PFSK-1 (cell line): ENCODE measurements at regions not wholly inside any gene's neighbourhood (a gene's known extent, or its start where the extent isn't known, plus 50 kb on each side); places are given as distances from the start of the nearest gene placed in this dataset.

Experiments used
- FOXP2 ChIP-seq: optimal IDR thresholded peaks from 2 replicates; pipeline ENCODE3; 2011; ENCODE audit warnings: borderline replicate concordance, control low read depth, inconsistent platforms; ENCODE audit not compliant: insufficient read depth; ENCODE audit errors: extremely low read length, extremely low read depth
- POLR2AphosphoS5 ChIP-seq: IDR thresholded peaks from 2 replicates; pipeline ENCODE4 v1.6.1; 2012; ENCODE audit warnings: low read depth, mild to moderate bottlenecking, control low read depth, low read length, moderate library complexity
- SIN3A ChIP-seq: IDR thresholded peaks from 2 replicates; pipeline ENCODE4 v1.6.1; 2012; ENCODE audit warnings: mild to moderate bottlenecking, low read length, moderate library complexity, borderline replicate concordance; ENCODE audit not compliant: insufficient read depth
- TAF1 ChIP-seq: IDR thresholded peaks from 2 replicates; pipeline ENCODE4 v1.6.1; 2012; ENCODE audit warnings: low read length, control low read depth, borderline replicate concordance; ENCODE audit not compliant: insufficient read depth
- TF ChIP-seq, protein P1 (sequence below), 2 experiments: IDR thresholded peaks; 2 replicates each; pipeline versions ENCODE4 v1.6.1 to v1.8.0; 2011 to 2012; ENCODE audit warnings: low read depth in 2 of 2, low read length in 2 of 2, control low read depth in 1 of 2, inconsistent platforms in 1 of 2, mild to moderate bottlenecking in 1 of 2, moderate library complexity in 1 of 2; ENCODE audit not compliant: insufficient read depth in 1 of 2

DNA sequence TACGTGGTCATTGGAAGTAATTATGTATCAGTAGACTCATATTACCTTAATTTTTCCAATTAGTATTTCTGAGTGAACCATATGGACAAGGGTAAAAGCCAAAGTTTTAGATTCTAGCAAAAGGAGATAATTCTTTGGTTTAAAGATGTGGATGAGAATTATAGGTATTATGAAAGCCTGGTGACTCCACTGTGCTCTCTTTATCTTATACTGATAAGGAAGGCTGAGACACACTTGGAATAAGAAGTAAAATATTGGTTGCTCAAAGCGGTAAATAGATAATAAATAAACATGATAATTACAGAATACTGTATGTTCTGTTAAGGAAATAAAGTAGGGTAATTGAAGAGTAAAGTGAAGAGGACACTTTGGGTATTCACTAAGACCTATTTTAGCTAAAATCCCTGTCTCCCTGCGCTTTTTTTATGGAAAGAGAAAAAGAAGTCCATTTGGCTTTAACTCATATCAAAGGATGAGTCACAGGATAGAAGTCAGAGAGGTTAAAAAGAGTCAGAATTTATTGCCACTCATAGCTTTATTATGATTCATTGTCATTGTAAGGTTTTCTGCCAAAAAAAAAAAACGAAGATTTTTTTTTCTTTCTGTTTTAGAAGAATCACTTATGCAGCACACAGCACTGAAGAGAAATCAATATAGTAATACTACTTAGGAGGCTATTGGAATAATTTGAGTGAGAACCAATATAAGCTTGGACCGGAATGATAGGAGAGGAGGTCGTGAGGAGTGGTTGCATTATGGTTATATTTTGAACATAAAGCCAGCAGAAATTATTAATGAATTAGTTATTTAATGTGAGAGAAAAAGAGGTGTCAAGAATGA, 2463.1 kb downstream of the ARAP2 start:
- no peak for TF ChIP-seq FOXP2

DNA sequence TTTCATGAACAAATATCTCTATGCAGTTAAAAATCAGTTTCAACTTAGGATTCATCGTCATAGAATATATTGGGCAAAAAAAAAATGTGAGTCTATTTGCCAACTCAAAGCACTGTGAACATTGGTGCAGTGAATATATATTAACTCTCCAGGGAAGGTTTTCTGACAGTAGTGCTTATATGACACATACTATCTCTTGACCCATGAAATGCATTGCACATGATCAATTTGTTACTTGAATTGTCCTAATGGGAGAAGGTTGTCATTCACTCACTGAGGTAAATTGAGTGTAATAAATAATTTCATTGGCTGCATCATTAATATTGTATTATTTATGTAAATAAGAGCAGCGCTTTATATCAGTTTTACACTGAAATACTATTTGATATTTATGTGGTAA, 2458.5 kb downstream of the ARAP2 start:
- TF ChIP-seq SIN3A (no peak), TAF1 (no peak), FOXP2 (no peak), POLR2AphosphoS5 (no peak)
- TF ChIP-seq, protein P1, sequence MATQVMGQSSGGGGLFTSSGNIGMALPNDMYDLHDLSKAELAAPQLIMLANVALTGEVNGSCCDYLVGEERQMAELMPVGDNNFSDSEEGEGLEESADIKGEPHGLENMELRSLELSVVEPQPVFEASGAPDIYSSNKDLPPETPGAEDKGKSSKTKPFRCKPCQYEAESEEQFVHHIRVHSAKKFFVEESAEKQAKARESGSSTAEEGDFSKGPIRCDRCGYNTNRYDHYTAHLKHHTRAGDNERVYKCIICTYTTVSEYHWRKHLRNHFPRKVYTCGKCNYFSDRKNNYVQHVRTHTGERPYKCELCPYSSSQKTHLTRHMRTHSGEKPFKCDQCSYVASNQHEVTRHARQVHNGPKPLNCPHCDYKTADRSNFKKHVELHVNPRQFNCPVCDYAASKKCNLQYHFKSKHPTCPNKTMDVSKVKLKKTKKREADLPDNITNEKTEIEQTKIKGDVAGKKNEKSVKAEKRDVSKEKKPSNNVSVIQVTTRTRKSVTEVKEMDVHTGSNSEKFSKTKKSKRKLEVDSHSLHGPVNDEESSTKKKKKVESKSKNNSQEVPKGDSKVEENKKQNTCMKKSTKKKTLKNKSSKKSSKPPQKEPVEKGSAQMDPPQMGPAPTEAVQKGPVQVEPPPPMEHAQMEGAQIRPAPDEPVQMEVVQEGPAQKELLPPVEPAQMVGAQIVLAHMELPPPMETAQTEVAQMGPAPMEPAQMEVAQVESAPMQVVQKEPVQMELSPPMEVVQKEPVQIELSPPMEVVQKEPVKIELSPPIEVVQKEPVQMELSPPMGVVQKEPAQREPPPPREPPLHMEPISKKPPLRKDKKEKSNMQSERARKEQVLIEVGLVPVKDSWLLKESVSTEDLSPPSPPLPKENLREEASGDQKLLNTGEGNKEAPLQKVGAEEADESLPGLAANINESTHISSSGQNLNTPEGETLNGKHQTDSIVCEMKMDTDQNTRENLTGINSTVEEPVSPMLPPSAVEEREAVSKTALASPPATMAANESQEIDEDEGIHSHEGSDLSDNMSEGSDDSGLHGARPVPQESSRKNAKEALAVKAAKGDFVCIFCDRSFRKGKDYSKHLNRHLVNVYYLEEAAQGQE (IDR thresholded peaks at IDR 0.05; ENCODE audit: insufficient read depth in 1 of 2, low read depth in 2 of 2, low read length in 2 of 2): no peak

DNA sequence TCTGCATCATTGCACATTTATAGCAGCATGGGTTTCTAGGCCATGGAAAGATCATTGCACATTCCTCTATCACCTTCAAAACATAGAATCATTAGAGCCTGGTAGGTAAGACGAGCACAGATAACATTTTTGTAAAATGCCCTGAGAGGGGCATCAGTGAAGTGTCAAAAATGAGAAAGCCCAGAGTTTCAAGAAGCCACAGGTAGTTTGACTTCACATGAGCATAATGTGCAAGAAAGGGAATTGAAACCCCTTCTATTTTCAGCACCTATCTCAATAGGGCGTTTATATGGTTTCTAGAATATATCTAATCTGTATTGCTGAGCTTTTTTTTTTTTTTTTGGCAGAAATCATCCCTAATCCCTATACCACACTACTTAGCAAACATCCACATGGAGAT, 2441.7 kb downstream of the ARAP2 start:
- no peak for TF ChIP-seq TAF1
- TF ChIP-seq SIN3A: no peak
- no peak for TF ChIP-seq POLR2AphosphoS5
- TF ChIP-seq FOXP2: no peak
- TF ChIP-seq, protein P1 (IDR thresholded peaks at IDR 0.05; ENCODE audit: insufficient read depth in 1 of 2, low read depth in 2 of 2, low read length in 2 of 2): no peak

DNA sequence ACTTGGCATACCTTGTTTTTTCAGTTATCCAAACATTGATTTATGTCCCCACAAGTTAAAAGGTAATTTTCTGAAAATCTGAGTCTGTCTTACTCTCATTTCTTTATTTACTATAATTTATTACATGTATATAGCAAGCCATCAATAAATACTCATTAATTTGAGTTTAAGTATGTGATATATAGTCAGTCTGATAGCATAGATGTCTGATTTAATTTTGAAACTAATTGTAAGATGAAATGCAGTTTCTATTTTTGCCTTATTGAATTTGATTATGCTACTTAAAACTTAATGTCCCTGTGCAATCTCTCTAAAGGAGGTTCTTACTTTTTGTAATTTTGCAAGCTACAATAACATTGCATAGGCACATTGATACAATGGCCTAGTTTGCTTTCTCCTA, 2418.6 kb downstream of the ARAP2 start:
- TF ChIP-seq, protein P1 (IDR thresholded peaks at IDR 0.05; ENCODE audit: insufficient read depth in 1 of 2, low read depth in 2 of 2, low read length in 2 of 2): no peak
- TF ChIP-seq TAF1 (no peak), FOXP2 (no peak)

DNA sequence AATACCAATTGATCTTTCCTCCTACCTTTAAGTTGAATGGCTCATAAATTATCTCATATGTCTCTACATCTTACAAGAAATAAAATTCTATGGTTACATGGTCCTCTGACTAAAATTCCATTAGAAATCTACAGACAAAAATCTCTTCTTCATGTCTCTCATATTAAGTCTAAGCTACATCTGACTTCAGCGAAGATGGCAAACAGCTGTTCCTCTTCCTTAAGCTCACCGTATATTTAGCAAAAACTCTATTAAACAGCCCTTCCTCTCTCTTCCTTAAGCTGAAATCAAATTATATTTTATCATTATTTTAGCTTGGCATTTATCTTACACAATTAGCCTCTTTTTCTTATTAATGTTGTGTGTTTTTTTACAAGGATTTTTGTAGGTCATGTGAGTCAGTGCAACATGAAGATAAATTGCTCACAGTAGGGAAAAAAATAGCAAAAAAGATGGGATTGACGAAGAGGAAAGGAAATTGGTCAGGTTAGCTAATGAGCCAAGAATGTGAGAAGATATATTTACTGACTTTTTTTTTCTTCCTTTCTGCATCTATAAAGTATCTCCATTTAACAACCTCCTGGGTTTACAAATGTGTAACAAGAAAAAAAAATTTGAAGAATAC, 2412.8 kb downstream of the ARAP2 start:
- TF ChIP-seq FOXP2: no peak
- TF ChIP-seq POLR2AphosphoS5: no peak
- no peak for TF ChIP-seq TAF1
- TF ChIP-seq, protein P1 (IDR thresholded peaks at IDR 0.05; ENCODE audit: insufficient read depth in 1 of 2, low read depth in 2 of 2, low read length in 2 of 2): no peak
- no peak for TF ChIP-seq SIN3A
